DMS79 treated with DMSO at 0.1 percent for 48 hours (cell line): ENCODE measurements at regions not wholly inside any gene's neighbourhood (a gene's known extent, or its start where the extent isn't known, plus 50 kb on each side); places are given as distances from the start of the nearest gene placed in this dataset.
A peak's percentile ranks its signal among the peaks of the same experiment; 100 is the strongest.

ENCODE experiments used
- DNase-seq: peaks from one replicate; lab custom pipeline; 2025; lab: John Stamatoyannopoulos, UW

- DNase-seq, result no peak
Measured at GRCh38 chr14:104277416-104278213, 139.2 kb downstream of the KIF26A start.

DNA sequence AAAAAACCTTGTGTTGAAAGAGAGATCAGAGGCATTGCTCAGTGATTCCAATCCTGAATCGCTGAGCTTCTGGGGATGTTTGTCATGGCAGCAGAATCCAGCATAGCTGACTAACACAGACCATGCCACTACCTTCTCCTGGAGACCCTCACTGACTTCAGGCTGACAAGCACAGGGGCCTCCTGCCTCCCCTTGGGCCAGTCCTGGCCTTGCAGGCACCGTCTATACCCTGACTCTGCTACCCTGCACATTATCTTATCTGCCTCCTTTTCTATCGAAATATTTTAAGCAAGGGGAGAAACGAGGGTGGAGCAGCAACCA lies 139.8 kb downstream of the KIF26A start:
- no peak for DNase-seq

DNA sequence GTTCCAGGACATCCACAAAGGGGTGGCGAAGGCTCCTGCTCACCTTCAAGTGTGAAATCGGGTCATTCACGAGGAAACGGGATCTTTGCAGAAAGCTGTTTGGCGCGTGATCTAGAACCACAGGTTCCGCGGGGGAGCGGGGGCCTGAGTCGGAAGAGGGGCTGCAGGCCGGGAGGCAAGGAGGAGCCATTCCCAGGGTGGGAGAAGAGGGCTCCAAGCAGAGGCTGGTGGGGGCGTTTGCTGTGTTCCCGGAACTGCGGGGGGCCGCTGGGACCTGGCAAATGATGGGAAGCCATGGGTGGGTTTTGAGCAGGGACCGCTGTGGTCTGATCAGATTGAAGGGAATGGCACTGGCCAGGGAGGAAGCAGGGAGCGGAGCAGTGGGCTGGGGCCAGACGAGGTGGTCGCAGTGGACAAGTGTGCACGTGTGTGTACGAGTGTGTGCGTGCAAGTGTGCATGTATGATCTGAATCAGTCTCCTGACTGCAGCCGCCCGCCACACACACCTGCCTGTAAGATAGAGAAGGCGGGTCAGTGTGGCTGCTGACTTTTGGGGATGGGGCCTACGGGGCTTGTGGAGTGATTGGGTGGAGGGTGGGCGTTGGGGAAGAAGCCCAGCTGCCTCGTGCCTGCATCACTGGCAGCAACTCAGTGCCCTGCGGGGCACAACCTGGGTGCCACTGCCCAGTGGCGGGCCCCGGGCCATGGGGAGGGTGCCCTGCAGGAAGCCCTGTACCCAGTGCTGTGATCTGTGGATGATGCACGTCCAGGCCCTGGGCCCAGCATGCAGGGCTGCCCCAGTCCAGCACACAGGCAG lies 141.9 kb downstream of the KIF26A start:
- no peak for DNase-seq

GRCh38 chr14:104280902-104281767 lies 142.7 kb downstream of the KIF26A start:
- DNase-seq, result no peak

DNA sequence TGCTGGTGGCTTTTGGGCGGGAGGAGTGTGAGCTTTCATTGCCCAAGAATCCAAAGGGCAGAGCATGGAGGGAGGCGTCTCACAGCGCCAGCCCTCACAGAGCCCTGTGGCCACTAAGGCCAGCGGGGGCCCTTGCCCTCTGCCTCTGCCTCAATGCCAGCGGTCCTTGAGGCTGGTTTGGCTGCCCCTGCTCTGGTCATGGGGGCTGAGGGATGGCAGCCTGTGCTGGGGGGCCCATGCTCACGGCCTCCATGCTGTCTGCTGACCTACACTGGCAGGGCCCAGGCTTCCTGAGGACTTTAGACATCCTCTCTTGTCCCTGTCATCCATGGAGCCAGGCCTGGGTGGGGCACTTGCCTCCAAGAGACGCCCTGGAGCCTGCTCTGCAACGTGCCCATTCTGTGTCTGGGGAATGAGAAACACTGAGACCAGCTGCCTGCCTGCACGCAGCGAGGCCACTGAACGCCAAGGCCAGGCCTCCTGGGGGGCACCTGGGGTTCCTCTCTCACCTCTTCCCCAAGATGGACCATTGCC lies 143.4 kb downstream of the KIF26A start:
- no peak for DNase-seq

DNA sequence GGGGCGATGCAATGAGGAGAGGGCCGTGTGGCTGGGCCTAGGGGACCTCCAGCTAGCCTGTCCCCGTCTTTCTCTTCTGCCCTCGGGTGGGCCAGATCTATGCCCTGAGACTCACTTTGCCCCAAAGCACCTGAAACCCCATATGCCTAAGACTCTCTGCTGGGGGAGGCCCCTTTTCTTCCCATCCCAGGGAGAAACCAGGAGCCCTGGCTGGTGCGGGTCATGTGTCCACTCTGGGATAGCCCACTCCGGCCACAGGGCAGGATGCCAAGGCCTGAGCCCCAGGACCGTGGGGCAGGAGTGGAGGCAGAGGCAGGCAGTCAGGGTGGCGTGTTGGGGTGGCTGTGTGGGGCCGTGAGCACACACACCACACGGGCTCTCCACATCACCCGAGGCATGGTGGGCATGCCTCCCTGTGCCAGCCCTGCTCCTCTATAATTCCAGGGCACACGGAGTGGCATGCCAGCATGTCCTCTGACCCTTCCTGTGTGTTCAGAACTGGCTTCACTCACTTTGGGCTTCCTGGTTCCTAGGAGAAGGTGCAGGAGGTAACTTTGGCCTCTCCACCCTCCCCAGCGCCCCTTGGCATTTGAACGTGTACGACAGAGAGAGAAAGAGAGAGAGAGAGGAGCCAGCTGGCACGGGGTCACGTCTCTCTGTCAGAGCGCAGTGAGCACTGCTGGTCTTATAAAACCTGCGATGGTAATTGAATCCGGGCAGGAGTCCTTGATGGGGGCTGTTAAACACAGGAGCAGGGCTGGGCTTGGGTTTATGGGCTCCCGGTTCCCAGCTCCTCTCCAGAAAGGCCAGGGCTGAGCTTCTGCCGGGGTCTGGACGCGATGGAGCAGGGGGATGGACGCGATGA lies 144.2 kb downstream of the KIF26A start:
- DNase-seq, result peak; percentile 89

DNA sequence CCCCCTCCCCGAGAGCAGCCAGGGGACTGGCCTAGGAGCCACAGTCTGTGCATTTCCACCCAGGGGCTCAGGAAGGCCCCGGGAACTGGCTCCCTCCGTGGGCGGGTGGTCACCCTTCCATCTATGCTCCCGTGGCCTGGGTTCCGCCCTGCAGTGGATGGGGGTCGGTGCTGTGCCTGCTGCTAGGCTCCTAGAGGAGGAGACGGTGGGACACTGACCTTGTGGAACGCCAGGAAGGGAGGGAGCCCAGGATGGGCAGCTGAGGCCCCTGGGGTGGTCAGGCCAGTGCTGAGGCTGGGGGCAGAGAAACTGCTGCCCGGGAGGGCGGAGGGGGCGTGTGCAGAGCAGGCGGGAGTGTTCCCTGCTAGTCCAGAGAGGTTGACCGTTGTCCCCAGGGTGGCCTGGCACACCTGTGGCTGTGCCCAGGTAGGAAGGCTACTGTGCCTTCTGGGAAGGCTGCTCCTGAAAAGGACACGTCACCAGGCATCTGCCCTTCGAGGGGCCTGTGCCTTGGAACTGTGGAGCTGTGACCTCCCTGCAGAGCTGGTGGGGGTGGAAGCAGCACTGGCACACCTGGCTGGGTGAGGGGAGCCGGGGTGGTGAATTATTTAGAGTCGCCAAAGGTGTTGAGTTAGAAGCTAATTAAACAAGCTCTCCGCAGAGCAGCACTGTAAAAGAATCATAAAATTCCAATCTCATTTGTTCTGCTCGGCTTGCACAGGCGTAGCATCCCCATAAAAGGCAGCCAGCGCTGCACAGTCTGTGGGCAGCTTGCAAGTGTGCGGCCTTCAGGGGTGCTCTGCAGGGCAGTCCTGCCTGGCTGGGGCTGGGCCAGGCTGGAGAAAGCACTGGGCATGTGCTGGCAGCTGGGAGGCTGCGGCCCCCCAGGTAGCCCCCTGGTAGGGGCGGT lies 145.1 kb downstream of the KIF26A start:
- peak; percentile 91 for DNase-seq

DNA sequence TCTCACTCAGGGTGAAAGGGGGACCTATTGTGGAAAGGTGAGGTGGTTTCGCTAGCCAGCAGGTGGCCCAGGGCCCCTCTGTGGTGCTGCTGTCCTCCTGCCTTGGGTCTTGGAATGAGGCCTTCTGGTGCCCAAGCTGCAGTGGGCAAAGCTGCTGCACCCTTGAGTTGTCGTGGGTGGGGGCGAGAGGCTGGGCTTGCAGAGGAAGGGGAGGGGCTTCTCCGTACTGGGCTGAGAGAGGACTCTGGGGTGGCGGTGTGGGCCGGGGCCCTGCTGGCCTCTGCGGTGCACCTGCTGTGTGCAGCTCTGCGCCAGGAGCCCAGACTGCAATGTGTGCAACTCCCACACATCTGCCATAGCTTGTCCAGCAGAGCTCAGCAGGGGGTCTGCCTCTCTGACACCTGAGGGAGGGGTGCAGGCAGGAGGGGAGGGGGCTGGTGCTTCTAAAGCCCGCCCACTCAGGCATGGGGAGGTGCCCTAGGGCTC lies 145.8 kb downstream of the KIF26A start:
- DNase-seq, result no peak

DNA sequence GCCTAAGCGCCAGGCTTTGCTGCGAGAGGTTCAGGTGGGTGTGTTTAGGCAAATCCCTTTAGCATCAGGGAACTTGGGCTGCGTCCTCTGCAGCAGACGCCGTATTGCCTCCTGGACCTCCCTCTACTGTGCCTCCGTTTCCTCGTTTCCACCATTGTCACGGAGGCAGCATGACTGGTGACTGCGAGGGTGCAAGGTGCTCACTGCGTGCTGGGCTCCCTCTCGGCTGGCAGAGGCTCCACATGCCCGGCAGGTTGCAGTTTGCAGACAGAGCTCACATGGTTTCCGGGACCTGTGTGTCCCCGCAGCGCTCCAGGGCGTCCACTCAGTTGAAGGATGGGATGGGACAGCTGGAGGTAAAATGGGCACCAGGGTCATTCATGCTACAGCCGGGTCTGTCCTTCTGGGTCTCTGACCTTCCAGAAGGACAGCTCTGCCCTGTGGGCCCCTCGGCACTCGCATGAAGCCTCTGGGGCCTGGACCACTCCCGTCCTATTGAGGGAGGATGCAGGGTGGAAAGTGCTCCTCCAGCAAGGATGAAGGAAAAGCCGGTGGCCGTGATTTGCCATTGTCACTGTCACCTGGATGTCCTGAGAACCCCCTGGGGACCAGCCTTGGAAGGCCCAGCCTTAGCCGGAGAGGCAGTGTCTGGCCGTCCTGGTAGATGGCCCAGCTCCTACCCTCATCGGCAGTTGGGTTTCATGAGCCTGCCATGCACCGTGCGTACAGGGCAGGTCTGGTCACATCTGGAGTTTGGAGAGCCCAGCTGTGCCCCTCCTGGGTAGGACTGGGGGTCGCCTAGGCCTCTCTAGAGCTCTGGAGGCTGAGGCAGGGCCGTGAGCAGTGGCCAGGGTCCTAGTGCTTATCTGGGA lies 146.5 kb downstream of the KIF26A start:
- DNase-seq, result no peak

- no peak for DNase-seq
Measured at GRCh38 chr14:104285508-104285840, 147.1 kb downstream of the KIF26A start.

GRCh38 chr14:104286086-104286485 lies 147.7 kb downstream of the KIF26A start:
- DNase-seq, result no peak

DNA sequence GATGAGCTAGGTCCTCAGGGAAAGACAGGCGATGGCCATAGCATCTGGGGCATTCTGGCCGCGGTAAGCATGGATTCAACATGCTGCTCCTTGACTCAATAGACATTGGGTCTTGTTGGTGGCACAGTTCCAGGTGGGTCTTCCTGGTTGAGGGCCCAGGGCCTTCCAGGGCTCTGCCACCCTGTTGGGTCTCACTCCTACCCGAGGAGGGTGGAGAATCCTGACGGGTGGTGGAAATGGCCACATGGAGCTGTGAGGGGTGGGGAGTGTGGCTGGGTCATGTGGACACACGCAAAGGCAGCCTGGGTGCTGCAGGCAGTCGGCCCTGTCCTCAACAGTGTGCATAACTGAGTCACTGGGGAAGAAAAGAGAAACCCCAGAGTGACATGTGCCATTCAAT lies 148.1 kb downstream of the KIF26A start:
- no peak for DNase-seq

GRCh38 chr14:104287301-104288009 lies 149.1 kb downstream of the KIF26A start:
- no peak for DNase-seq

DNA sequence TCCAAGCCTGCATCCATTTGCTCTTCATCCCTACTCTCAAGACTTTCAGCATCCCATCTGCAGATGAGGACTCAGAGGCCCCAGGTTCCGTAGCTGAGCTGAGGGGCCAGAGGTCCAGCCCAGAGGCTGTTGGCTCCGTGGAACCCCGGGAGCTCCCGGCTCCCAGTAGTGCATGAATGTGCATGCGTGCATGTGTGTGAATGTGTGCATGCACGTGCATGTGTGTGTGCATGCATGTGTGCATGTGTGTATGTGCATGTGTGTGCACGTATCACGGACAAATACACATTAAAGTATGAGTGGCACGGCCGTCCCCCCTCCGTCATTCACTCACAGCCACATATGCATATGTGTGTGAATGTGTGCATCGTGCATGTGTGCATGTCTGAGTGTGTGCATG lies 149.9 kb downstream of the KIF26A start:
- no peak for DNase-seq

GRCh38 chr14:104289507-104289906 lies 151.1 kb downstream of the KIF26A start:
- no peak for DNase-seq

GRCh38 chr14:104290058-104290667 lies 151.8 kb downstream of the KIF26A start:
- DNase-seq, result no peak

DNA sequence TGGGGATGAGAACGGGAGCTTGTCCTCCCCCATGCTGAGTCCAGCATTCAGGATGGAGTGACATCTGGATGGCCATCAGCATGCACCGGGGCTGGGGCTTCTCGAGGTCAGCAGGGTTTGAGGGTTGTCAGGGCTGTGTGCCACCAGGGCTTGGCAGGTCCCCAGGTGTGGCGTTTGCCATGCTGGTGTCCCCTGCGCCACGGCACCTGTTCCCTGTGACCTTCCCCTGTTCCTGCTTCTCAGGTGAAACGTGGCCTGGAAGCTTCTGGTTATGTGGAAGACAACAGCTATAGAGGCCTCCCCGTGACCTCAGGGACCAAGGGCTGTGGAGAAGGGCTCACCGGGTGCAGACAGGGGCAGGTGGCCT lies 152.4 kb downstream of the KIF26A start:
- DNase-seq, result no peak
